ENCODE measurements at regions not wholly inside any gene's neighbourhood (a gene's known extent, or its start where the extent isn't known, plus 50 kb on each side); places are given as distances from the start of the nearest gene placed in this dataset.
"Not testable (repeated sequence)": the region's sequence is repeated elsewhere in the genome, so short reads cannot be mapped to it uniquely, and the experiment has no call there.

- intact Hi-C loops (cut with DNase I, micrococcal nuclease): no loop called here
- no peak for ATAC-seq
- DNase-seq: no peak
These were observed 316.1 kb downstream of the GALC start for GRCh38 chr14:87676814-87677437.

GRCh38 chr14:87667659-87668058 is 325.3 kb downstream of the GALC start:
- no peak for ATAC-seq
- intact Hi-C loops (cut with DNase I, micrococcal nuclease): no loop called here

GRCh38 chr14:87656315-87656714 is 336.7 kb downstream of the GALC start:
- DNase-seq (no peak), ATAC-seq (no peak)
- intact Hi-C loops (cut with DNase I, micrococcal nuclease): no loop called here

More at GRCh38 chr14:87667659-87668058, 325.3 kb downstream of the GALC start:
- no peak for DNase-seq

- DNase-seq: no peak
- no peak for ATAC-seq
- intact Hi-C loops (cut with DNase I, micrococcal nuclease): no loop called here
These were observed 340.7 kb downstream of the GALC start for GRCh38 chr14:87652278-87652677.

- ATAC-seq: no peak
- intact Hi-C loops (cut with DNase I, micrococcal nuclease): no loop called here
- DNase-seq: no peak
These were observed 348.3 kb downstream of the GALC start for GRCh38 chr14:87644689-87645088.

- intact Hi-C loops (cut with DNase I, micrococcal nuclease): no loop called here
- no peak for ATAC-seq
- DNase-seq: no peak
These were observed 350.0 kb downstream of the GALC start for GRCh38 chr14:87643005-87643404.

- intact Hi-C loops (cut with DNase I, micrococcal nuclease): no loop called here
- ATAC-seq (no peak), DNase-seq (no peak)
These were observed 352.4 kb downstream of the GALC start for GRCh38 chr14:87640553-87640952.

- ATAC-seq: no peak
- intact Hi-C loops (cut with DNase I, micrococcal nuclease): no loop called here
- DNase-seq: no peak
These were observed 354.8 kb downstream of the GALC start for GRCh38 chr14:87638196-87638595.

- ATAC-seq: no peak
- DNase-seq: no peak
- intact Hi-C loops (cut with DNase I, micrococcal nuclease): no loop called here
These were observed 357.5 kb downstream of the GALC start for GRCh38 chr14:87635442-87635841.

GRCh38 chr14:87632796-87633195 is 360.2 kb downstream of the GALC start:
- ATAC-seq (no peak), DNase-seq (no peak)
- intact Hi-C loops (cut with DNase I, micrococcal nuclease): no loop called here

- ATAC-seq: no peak
- intact Hi-C loops (cut with DNase I, micrococcal nuclease): no loop called here
- DNase-seq: no peak
These were observed 362.1 kb downstream of the GALC start for GRCh38 chr14:87630846-87631245.

GRCh38 chr14:87629788-87630187 is 363.2 kb downstream of the GALC start:
- ATAC-seq: no peak
- intact Hi-C loops (cut with DNase I, micrococcal nuclease): no loop called here
- no peak for DNase-seq

GRCh38 chr14:87628780-87629179 is 364.2 kb downstream of the GALC start:
- intact Hi-C loops (cut with DNase I, micrococcal nuclease): no loop called here
- no peak for DNase-seq
- ATAC-seq: no peak

- intact Hi-C loops (cut with DNase I, micrococcal nuclease): no loop called here
- ATAC-seq: no peak
- DNase-seq: no peak
These were observed 364.9 kb downstream of the GALC start for GRCh38 chr14:87628129-87628528.

- intact Hi-C loops (cut with DNase I, micrococcal nuclease): no loop called here
- ATAC-seq (no peak), DNase-seq (no peak)
These were observed 366.7 kb downstream of the GALC start for GRCh38 chr14:87626266-87626665.

- no peak for DNase-seq
- intact Hi-C loops (cut with DNase I, micrococcal nuclease): no loop called here
- ATAC-seq: no peak
These were observed 369.4 kb downstream of the GALC start for GRCh38 chr14:87623616-87624015.

- DNase-seq (no peak), ATAC-seq (no peak)
- intact Hi-C loops (cut with DNase I, micrococcal nuclease): no loop called here
These were observed 375.9 kb downstream of the GALC start for GRCh38 chr14:87617079-87617478.

GRCh38 chr14:87615822-87616679 is 376.9 kb downstream of the GALC start:
- ATAC-seq (no peak), DNase-seq (peak in 1 of 2 donors; percentile 10)
- intact Hi-C loops (cut with DNase I, micrococcal nuclease): no loop called here

- ATAC-seq (no peak), DNase-seq (no peak)
- intact Hi-C loops (cut with DNase I, micrococcal nuclease): no loop called here
These were observed 377.9 kb downstream of the GALC start for GRCh38 chr14:87615047-87615446.

- no peak for DNase-seq
- intact Hi-C loops (cut with DNase I, micrococcal nuclease): no loop called here
- no peak for ATAC-seq
These were observed 379.1 kb downstream of the GALC start for GRCh38 chr14:87613881-87614280.

GRCh38 chr14:87607056-87607455 is 385.9 kb downstream of the GALC start:
- DNase-seq; intact Hi-C loops (cut with DNase I, micrococcal nuclease); ATAC-seq: not testable (repeated sequence)

Measured in left colon (tissue), 2 donors.